IPS DF 4.7 (cell line): ENCODE measurements at regions not wholly inside any gene's neighbourhood (a gene's known extent, or its start where the extent isn't known, plus 50 kb on each side); places are given as distances from the start of the nearest gene placed in this dataset.

ENCODE experiments used
- DNase-seq: peaks from one replicate; pipeline ENCODE4 v3.0.0-alpha.2; 2013; ENCODE audit warnings: low spot score; ENCODE audit errors: extremely low read depth

GRCh38 chr7:22658031-22658430 lies 69.0 kb upstream of the IL6 start:
- DNase-seq: no peak

- no peak for DNase-seq
Measured at GRCh38 chr7:22657479-22657878, 69.5 kb upstream of the IL6 start.

GRCh38 chr7:22655781-22656180 lies 71.2 kb upstream of the IL6 start:
- DNase-seq: no peak

- no peak for DNase-seq
Measured at GRCh38 chr7:22654831-22655230, 72.2 kb upstream of the IL6 start.

GRCh38 chr7:22653951-22654350 lies 73.0 kb upstream of the IL6 start:
- no peak for DNase-seq

- DNase-seq: no peak
Measured at GRCh38 chr7:22651534-22652243, 75.3 kb upstream of the IL6 start.

GRCh38 chr7:22651036-22651435 lies 76.0 kb upstream of the IL6 start:
- no peak for DNase-seq

- DNase-seq: no peak
Measured at GRCh38 chr7:22649686-22650085, 77.3 kb upstream of the IL6 start.

GRCh38 chr7:22647451-22648257 lies 79.3 kb upstream of the IL6 start:
- no peak for DNase-seq

GRCh38 chr7:22645418-22646181 lies 81.4 kb upstream of the IL6 start:
- no peak for DNase-seq

- DNase-seq: no peak
Measured at GRCh38 chr7:22642454-22642853, 84.5 kb upstream of the IL6 start.

GRCh38 chr7:22640269-22640668 lies 86.7 kb upstream of the IL6 start:
- DNase-seq: no peak

GRCh38 chr7:22639396-22639795 lies 87.6 kb upstream of the IL6 start:
- no peak for DNase-seq

GRCh38 chr7:22635349-22635748 lies 91.7 kb upstream of the IL6 start:
- DNase-seq: no peak

- no peak for DNase-seq
Measured at GRCh38 chr7:22633954-22634474, 93.0 kb upstream of the IL6 start.

- DNase-seq: no peak
Measured at GRCh38 chr7:22633286-22633953, 93.6 kb upstream of the IL6 start.

- no peak for DNase-seq
Measured at GRCh38 chr7:22632674-22633073, 94.3 kb upstream of the IL6 start.

- no peak for DNase-seq
Measured at GRCh38 chr7:22631730-22632129, 95.3 kb upstream of the IL6 start.

- DNase-seq: no peak
Measured at GRCh38 chr7:22630069-22630468, 96.9 kb upstream of the IL6 start.

- no peak for DNase-seq
Measured at GRCh38 chr7:22629056-22629455, 97.9 kb upstream of the IL6 start.

GRCh38 chr7:22628112-22628511 lies 98.9 kb upstream of the IL6 start:
- no peak for DNase-seq
